ENCODE measurements at regions not wholly inside any gene's neighbourhood (a gene's known extent, or its start where the extent isn't known, plus 50 kb on each side); places are given as distances from the start of the nearest gene placed in this dataset.

- ATAC-seq, result no peak
- no peaks in the 10 kb centered on the region for H3K9me1 ChIP-seq (ENCODE audit: control insufficient read depth, insufficient read depth, low read length)
- no TSS peak for BruUV-seq (replicated peaks)
- ChIA-PET POLR2A (no interaction called here), CTCF (ENCODE audit: low intra/inter-chr PET ratio) (no interaction called here)
- intact Hi-C loops (cut with micrococcal nuclease), result no loop called here
- H3K4me2 ChIP-seq (ENCODE audit: insufficient read depth, low read length), result no peak overlapping the region
- DNase-seq (ENCODE audit: extremely low read depth in 1 of 4, low spot score in 3 of 4), result no peak
- no peak for FAIRE-seq
- no peaks in the 10 kb centered on the region for H3K36me3 ChIP-seq (ENCODE audit: control insufficient read depth, insufficient read depth, low read length)
- H4K20me1 ChIP-seq (replicated peaks; ENCODE audit: control insufficient read depth, insufficient read depth, low read length), result no peaks in the 10 kb centered on the region
- H3K9me3 ChIP-seq (replicated peaks; ENCODE audit: control insufficient read depth, insufficient read depth, low read depth, low read length), result 0 out of 2 replicates have a peak, but pooled peaks cover 2% of the 10 kb centered on the region
- in situ Hi-C loops (cut with MboI), result no loop called here
- no peak overlapping the region for H3K4me3 ChIP-seq
- H3K9ac ChIP-seq (ENCODE audit: insufficient read depth in 1 of 2, low read depth in 2 of 2, low read length in 2 of 2), result no peak overlapping the region
- H3K4me1 ChIP-seq (replicated peaks in 1 of 2; ENCODE audit: control insufficient read depth in 2 of 2, insufficient read depth in 2 of 2, low read length in 2 of 2), result no peaks in the 10 kb centered on the region
- TF ChIP-seq SMAD3 (CRISPR knock-in tag; conservative IDR thresholded peaks at IDR 0.05), result no peak
- no peak for TF ChIP-seq ZNF76 (CRISPR knock-in tag; IDR thresholded peaks at IDR 0.05; ENCODE audit: borderline replicate concordance)
- TF ChIP-seq NCOA6 (IDR thresholded peaks at IDR 0.05), result no peak
- no peak for TF ChIP-seq CGGBP1 (CRISPR knock-in tag; IDR thresholded peaks at IDR 0.05)
- TF ChIP-seq ZNF449 (CRISPR knock-in tag; IDR thresholded peaks at IDR 0.05), result no peak
- no peak for TF ChIP-seq KAT2B (IDR thresholded peaks at IDR 0.05; ENCODE audit: low read depth, low read length)
- TF ChIP-seq DNMT1 (IDR thresholded peaks at IDR 0.05), result no peak
- no peak for TF ChIP-seq HOXB6 (CRISPR knock-in tag; IDR thresholded peaks at IDR 0.05; ENCODE audit: borderline replicate concordance)
- no peak for TF ChIP-seq HDAC3 (IDR thresholded peaks at IDR 0.05; ENCODE audit: borderline replicate concordance, partially characterized antibody)
- TF ChIP-seq STAT5A (IDR thresholded peaks at IDR 0.05; ENCODE audit: borderline replicate concordance, low read length), result no peak
- TF ChIP-seq TAL1 (IDR thresholded peaks at IDR 0.05), result no peak
- TF ChIP-seq MBD2 (IDR thresholded peaks at IDR 0.05; ENCODE audit: borderline replicate concordance, low read depth), result no peak
- no peak for TF ChIP-seq ZFP1 (CRISPR knock-in tag; IDR thresholded peaks at IDR 0.05)
- H3K79me2 ChIP-seq (ENCODE audit: control insufficient read depth, insufficient read depth, low read length), result no peaks in the 10 kb centered on the region
- H2AFZ ChIP-seq (ENCODE audit: low read depth, low read length), result no peak overlapping the region
- H3K27ac ChIP-seq (ENCODE audit: extremely low read depth, low read depth, low read length), result no peak overlapping the region
- no peaks in the 10 kb centered on the region for H3K27me3 ChIP-seq (ENCODE audit: control insufficient read depth in 2 of 2, insufficient read depth in 2 of 2, low read length in 2 of 2)
Measured at GRCh38 chr4:103895876-103896465, 176.2 kb upstream of the TACR3 start.
